ENCODE measurements at regions not wholly inside any gene's neighbourhood (a gene's known extent, or its start where the extent isn't known, plus 50 kb on each side); places are given as distances from the start of the nearest gene placed in this dataset.

DNA sequence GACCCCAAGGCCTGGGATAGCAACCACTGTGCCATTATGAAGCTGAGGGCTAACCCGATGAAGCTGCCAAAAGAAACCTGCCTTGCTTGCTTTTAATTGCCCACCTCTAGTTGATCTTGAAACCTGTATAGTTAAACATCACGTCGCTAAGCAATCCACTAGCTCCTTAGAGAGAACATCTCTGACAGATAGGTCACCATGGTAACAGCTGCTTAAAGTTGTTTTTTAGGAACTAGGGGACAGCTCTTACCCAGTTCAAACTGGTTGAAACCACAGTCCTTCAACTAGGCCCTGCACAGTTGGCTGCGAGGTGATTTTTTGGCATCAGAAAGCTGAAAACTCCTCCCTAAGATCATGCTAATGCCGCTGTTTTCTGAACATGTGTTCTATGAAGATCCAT, 135.7 kb downstream of the EBLN2 start:
- Histone ChIP-seq H3K18ac (ENCODE audit: low read depth, low read length) (no peak overlapping the region), H4K91ac (ENCODE audit: insufficient read depth, low read depth, low read length) (no peak overlapping the region), H3K36me3 (ENCODE audit: control insufficient read depth, insufficient read depth, low read length) (no peaks in the 10 kb centered on the region), H2BK120ac (ENCODE audit: low read depth, low read length) (no peak overlapping the region), H2BK15ac (ENCODE audit: low read depth, low read length) (no peak overlapping the region), H2BK5ac (ENCODE audit: low read depth, low read length, poor library complexity, severe bottlenecking) (no peak overlapping the region), H4K5ac (ENCODE audit: low read depth, low read length) (no peak overlapping the region), H3K4me3 (ENCODE audit: insufficient read depth, low read depth, low read length) (no peak overlapping the region), H4K20me1 (ENCODE audit: insufficient read depth, low read length) (no peaks in the 10 kb centered on the region), H3K4ac (ENCODE audit: low read depth, low read length) (no peak overlapping the region), H2AK5ac (ENCODE audit: low read depth, low read length) (no peak overlapping the region), H3K23ac (ENCODE audit: low read depth, low read length) (no peak overlapping the region), H3K4me2 (ENCODE audit: low read depth, low read length) (no peak overlapping the region), H3K9me1 (ENCODE audit: insufficient read depth, low read length) (no peaks in the 10 kb centered on the region), H3K14ac (replicated peaks; ENCODE audit: low read depth, low read length) (no peak overlapping the region), H2AK9ac (replicated peaks; ENCODE audit: low read depth, low read length, poor library complexity) (no peak overlapping the region), H2BK20ac (ENCODE audit: low read depth, low read length) (no peak overlapping the region), H3K9ac (ENCODE audit: low read depth, low read length) (no peak overlapping the region), H4K8ac (ENCODE audit: low read depth in 2 of 2, low read length in 2 of 2) (no peak overlapping the region), H3K79me1 (ENCODE audit: low read depth in 1 of 2, low read length in 2 of 2) (no peaks in the 10 kb centered on the region), H3K27ac (ENCODE audit: insufficient read depth, low read length) (no peak overlapping the region), H2AFZ (replicated peaks; ENCODE audit: low read length, poor library complexity) (no peak overlapping the region), H3K9me3 (ENCODE audit: control insufficient read depth, insufficient read depth, low read length) (no peaks in the 10 kb centered on the region), H3K27me3 (ENCODE audit: control insufficient read depth, insufficient read depth, low read length) (no peaks in the 10 kb centered on the region), H3K56ac (ENCODE audit: extremely low read depth, insufficient read depth, low read length) (no peak overlapping the region), H3K4me1 (ENCODE audit: control insufficient read depth, insufficient read depth, low read length) (no peaks in the 10 kb centered on the region)
- CTCF ChIA-PET = no interaction called here
- WGBS, 2 experiments (ENCODE audit: extremely low coverage in 2 of 2, insufficient read length in 1 of 2) = 78% methylated on average over 1 of the region's 5 CpGs; no CpG with 5 or more reads in 1 of the 2 experiments
- intact Hi-C loops (cut with micrococcal nuclease) (no loop called here), dilution Hi-C loops (cut with HindIII; ENCODE audit: low sequenced_read_pairs, unreplicated experiment) (no loop called here), in situ Hi-C loops (cut with MboI; ENCODE audit: low sequenced_read_pairs) (no loop called here)
- POLR2A ChIA-PET (ENCODE audit: unreplicated experiment) = no interaction called here
- DNase-seq (no peak), ATAC-seq (ENCODE audit: low read depth) (no peak)
- TF ChIP-seq RAD21 (IDR thresholded peaks at IDR 0.05; ENCODE audit: low read length) (no peak), RCOR1 (IDR thresholded peaks at IDR 0.05; ENCODE audit: insufficient replicate concordance, low read length) (no peak), RFX5 (IDR thresholded peaks at IDR 0.05; ENCODE audit: low read depth, low read length) (no peak), MAZ (IDR thresholded peaks at IDR 0.05; ENCODE audit: borderline replicate concordance, low read depth, low read length) (no peak), FOS (IDR thresholded peaks at IDR 0.05; ENCODE audit: low read depth, low read length) (no peak), SMC3 (IDR thresholded peaks at IDR 0.05; ENCODE audit: low read depth, low read length) (no peak), POLR2A (IDR thresholded peaks at IDR 0.05; ENCODE audit: low read depth, low read length) (no peak), CHD1 (IDR thresholded peaks at IDR 0.05; ENCODE audit: low read depth, low read length) (no peak), MXI1 (IDR thresholded peaks at IDR 0.05; ENCODE audit: borderline replicate concordance, low read depth, low read length) (no peak), BHLHE40 (IDR thresholded peaks at IDR 0.05; ENCODE audit: low read depth, low read length) (no peak), NFE2L2 (IDR thresholded peaks at IDR 0.05; ENCODE audit: low read depth, low read length) (no peak), MAFK (IDR thresholded peaks at IDR 0.05; ENCODE audit: low read depth, low read length) (no peak), CEBPB (IDR thresholded peaks at IDR 0.05; ENCODE audit: low read depth, low read length) (no peak)
- TF ChIP-seq, protein P1, sequence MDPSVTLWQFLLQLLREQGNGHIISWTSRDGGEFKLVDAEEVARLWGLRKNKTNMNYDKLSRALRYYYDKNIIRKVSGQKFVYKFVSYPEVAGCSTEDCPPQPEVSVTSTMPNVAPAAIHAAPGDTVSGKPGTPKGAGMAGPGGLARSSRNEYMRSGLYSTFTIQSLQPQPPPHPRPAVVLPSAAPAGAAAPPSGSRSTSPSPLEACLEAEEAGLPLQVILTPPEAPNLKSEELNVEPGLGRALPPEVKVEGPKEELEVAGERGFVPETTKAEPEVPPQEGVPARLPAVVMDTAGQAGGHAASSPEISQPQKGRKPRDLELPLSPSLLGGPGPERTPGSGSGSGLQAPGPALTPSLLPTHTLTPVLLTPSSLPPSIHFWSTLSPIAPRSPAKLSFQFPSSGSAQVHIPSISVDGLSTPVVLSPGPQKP (IDR thresholded peaks at IDR 0.05; ENCODE audit: borderline replicate concordance, low read depth, low read length) = no peak
- TF ChIP-seq, protein P2, sequence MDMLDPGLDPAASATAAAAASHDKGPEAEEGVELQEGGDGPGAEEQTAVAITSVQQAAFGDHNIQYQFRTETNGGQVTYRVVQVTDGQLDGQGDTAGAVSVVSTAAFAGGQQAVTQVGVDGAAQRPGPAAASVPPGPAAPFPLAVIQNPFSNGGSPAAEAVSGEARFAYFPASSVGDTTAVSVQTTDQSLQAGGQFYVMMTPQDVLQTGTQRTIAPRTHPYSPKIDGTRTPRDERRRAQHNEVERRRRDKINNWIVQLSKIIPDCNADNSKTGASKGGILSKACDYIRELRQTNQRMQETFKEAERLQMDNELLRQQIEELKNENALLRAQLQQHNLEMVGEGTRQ (IDR thresholded peaks at IDR 0.05; ENCODE audit: low read depth, low read length) = no peak
- TF ChIP-seq, protein P3, sequence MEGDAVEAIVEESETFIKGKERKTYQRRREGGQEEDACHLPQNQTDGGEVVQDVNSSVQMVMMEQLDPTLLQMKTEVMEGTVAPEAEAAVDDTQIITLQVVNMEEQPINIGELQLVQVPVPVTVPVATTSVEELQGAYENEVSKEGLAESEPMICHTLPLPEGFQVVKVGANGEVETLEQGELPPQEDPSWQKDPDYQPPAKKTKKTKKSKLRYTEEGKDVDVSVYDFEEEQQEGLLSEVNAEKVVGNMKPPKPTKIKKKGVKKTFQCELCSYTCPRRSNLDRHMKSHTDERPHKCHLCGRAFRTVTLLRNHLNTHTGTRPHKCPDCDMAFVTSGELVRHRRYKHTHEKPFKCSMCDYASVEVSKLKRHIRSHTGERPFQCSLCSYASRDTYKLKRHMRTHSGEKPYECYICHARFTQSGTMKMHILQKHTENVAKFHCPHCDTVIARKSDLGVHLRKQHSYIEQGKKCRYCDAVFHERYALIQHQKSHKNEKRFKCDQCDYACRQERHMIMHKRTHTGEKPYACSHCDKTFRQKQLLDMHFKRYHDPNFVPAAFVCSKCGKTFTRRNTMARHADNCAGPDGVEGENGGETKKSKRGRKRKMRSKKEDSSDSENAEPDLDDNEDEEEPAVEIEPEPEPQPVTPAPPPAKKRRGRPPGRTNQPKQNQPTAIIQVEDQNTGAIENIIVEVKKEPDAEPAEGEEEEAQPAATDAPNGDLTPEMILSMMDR (conservative IDR thresholded peaks at IDR 0.05; ENCODE audit: low read depth, low read length) = no peak
- no TSS peak for BruUV-seq (replicated peaks)
